ENCODE measurements at regions not wholly inside any gene's neighbourhood (a gene's known extent, or its start where the extent isn't known, plus 50 kb on each side); places are given as distances from the start of the nearest gene placed in this dataset.

DNA sequence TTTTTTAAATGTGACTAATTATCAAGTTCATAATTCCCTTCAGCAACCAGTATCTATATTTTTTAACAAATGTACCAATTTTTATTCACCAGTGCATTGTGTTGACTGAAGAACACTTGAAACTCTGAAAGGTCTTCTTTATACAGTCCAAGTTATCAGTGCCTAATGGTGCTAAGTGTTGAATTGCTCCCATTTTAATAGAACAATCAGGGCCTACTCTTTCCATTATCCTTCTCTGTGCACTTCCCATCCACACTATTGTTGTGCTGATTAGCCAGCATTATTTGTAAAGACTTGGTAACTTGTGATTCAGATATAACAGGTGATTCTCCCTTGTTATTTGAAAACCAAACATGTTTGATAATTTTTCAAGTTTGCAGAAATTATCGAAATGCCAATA lies 1209.7 kb upstream of the MAP3K7 start:
- TF ChIP-seq CTCF (IDR thresholded peaks at IDR 0.05; ENCODE audit: poor library complexity) (no peak), EZH2 (IDR thresholded peaks at IDR 0.05; ENCODE audit: borderline replicate concordance) (no peak)

Data from hepatocyte (in vitro differentiated cells).